ENCODE measurements at regions not wholly inside any gene's neighbourhood (a gene's known extent, or its start where the extent isn't known, plus 50 kb on each side); places are given as distances from the start of the nearest gene placed in this dataset.

DNA sequence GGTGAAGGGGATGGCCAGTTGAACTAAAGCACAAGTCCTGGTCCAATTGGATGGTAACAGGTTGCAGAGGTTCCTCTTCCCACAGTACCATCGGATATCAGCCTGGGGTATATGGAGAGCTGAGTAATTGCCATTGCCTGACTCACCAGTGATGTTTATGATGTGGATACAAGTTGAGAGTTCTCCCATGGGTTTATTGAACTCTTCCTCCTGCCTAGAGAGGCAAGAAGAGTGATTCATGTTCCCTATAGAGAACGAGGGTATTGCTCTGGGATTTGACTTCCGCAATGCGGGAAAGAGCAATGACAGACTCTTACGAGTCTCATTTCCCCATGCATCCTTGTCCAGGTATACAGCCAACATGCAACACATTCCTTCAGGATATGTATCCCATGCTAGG is 111.3 kb upstream of the PCDH9 start:
- H3K9me2 ChIP-seq (replicated peaks; ENCODE audit: insufficient read depth, low read length) = no peaks in the 10 kb centered on the region
- no peaks in the 10 kb centered on the region for H3K27me3 ChIP-seq (replicated peaks; ENCODE audit: insufficient read depth, low read length)
- TF ChIP-seq EZH2phosphoT487 (IDR thresholded peaks at IDR 0.05; ENCODE audit: low read length) (no peak), EZH2 (optimal IDR thresholded peaks at IDR 0.05; ENCODE audit: low read depth, low read length) (no peak)
- TF ChIP-seq, protein P1, sequence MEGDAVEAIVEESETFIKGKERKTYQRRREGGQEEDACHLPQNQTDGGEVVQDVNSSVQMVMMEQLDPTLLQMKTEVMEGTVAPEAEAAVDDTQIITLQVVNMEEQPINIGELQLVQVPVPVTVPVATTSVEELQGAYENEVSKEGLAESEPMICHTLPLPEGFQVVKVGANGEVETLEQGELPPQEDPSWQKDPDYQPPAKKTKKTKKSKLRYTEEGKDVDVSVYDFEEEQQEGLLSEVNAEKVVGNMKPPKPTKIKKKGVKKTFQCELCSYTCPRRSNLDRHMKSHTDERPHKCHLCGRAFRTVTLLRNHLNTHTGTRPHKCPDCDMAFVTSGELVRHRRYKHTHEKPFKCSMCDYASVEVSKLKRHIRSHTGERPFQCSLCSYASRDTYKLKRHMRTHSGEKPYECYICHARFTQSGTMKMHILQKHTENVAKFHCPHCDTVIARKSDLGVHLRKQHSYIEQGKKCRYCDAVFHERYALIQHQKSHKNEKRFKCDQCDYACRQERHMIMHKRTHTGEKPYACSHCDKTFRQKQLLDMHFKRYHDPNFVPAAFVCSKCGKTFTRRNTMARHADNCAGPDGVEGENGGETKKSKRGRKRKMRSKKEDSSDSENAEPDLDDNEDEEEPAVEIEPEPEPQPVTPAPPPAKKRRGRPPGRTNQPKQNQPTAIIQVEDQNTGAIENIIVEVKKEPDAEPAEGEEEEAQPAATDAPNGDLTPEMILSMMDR (IDR thresholded peaks at IDR 0.05; ENCODE audit: low read length) = no peak

GRCh38 chr13:67330149-67330548 is 100.0 kb upstream of the PCDH9 start:
- Histone ChIP-seq H3K4me1 (ENCODE audit: low read length) (no peaks in the 10 kb centered on the region), H2AFZ (ENCODE audit: low read length) (no peak overlapping the region)

More for the DNA sequence above, 111.3 kb upstream of the PCDH9 start:
- no peak overlapping the region for H2AFZ ChIP-seq (ENCODE audit: low read length)
- no peak overlapping the region for H3K9ac ChIP-seq (ENCODE audit: low read length)
- H3K4me3 ChIP-seq (ENCODE audit: low read length) = no peak overlapping the region
- no peak overlapping the region for H3K27ac ChIP-seq (ENCODE audit: low read length)
- H3K9me3 ChIP-seq (replicated peaks; ENCODE audit: insufficient read depth, low read length) = no peaks in the 10 kb centered on the region
- no peak for DNase-seq
- no peaks in the 10 kb centered on the region for H3K79me2 ChIP-seq (ENCODE audit: low read length)
- H3F3A ChIP-seq (ENCODE audit: insufficient read depth, low read length) = no peaks in the 10 kb centered on the region
- H3K4me1 ChIP-seq (ENCODE audit: low read length) = no peaks in the 10 kb centered on the region
- no peak overlapping the region for H3K4me2 ChIP-seq (ENCODE audit: low read depth, low read length)
- no peaks in the 10 kb centered on the region for H3K36me3 ChIP-seq (replicated peaks; ENCODE audit: insufficient read depth, low read length)
- no peaks in the 10 kb centered on the region for H4K20me1 ChIP-seq (ENCODE audit: insufficient read depth, low read length)

DNA sequence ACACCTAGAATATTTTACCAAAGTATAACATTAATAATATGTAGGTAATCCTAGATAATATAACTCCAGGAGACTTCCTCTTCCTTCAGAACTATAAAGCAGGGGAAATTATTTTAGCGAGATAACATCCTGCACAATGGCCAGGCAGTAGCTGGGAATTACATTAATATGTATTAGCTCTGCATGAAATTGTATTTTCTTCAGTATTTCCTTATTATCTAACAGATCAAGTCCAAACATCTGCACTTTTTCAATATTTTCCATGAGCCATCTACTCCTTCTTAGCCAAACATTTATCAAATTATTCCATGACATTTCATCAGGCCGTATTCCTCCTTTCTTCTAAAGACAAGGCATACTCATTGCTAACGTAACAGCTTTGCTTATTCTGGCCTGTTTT is 98.8 kb upstream of the PCDH9 start:
- no peak for DNase-seq
- Histone ChIP-seq H4K20me1 (ENCODE audit: insufficient read depth, low read length) (no peaks in the 10 kb centered on the region), H3K9me2 (replicated peaks; ENCODE audit: insufficient read depth, low read length) (no peaks in the 10 kb centered on the region), H2AFZ (ENCODE audit: low read length) (no peak overlapping the region), H3K4me3 (ENCODE audit: low read length) (no peak overlapping the region), H3K36me3 (replicated peaks; ENCODE audit: insufficient read depth, low read length) (no peaks in the 10 kb centered on the region), H3K9ac (ENCODE audit: low read length) (no peak overlapping the region), H3K9me3 (replicated peaks; ENCODE audit: insufficient read depth, low read length) (no peaks in the 10 kb centered on the region), H3K4me2 (ENCODE audit: low read depth, low read length) (no peak overlapping the region), H3K27me3 (replicated peaks; ENCODE audit: insufficient read depth, low read length) (no peaks in the 10 kb centered on the region), H3F3A (ENCODE audit: insufficient read depth, low read length) (no peaks in the 10 kb centered on the region), H3K27ac (ENCODE audit: low read length) (no peak overlapping the region), H3K4me1 (ENCODE audit: low read length) (no peaks in the 10 kb centered on the region), H3K79me2 (ENCODE audit: low read length) (no peaks in the 10 kb centered on the region)
- TF ChIP-seq EZH2 (optimal IDR thresholded peaks at IDR 0.05; ENCODE audit: low read depth, low read length) (no peak), EZH2phosphoT487 (IDR thresholded peaks at IDR 0.05; ENCODE audit: low read length) (no peak)
- TF ChIP-seq, protein P1 (IDR thresholded peaks at IDR 0.05; ENCODE audit: low read length) = no peak

More at GRCh38 chr13:67330149-67330548, 100.0 kb upstream of the PCDH9 start:
- Histone ChIP-seq H3K9me2 (replicated peaks; ENCODE audit: insufficient read depth, low read length) (no peaks in the 10 kb centered on the region), H3K27me3 (replicated peaks; ENCODE audit: insufficient read depth, low read length) (no peaks in the 10 kb centered on the region), H3K9ac (ENCODE audit: low read length) (no peak overlapping the region), H4K20me1 (ENCODE audit: insufficient read depth, low read length) (no peaks in the 10 kb centered on the region), H3F3A (ENCODE audit: insufficient read depth, low read length) (no peaks in the 10 kb centered on the region), H3K4me3 (ENCODE audit: low read length) (no peak overlapping the region), H3K9me3 (replicated peaks; ENCODE audit: insufficient read depth, low read length) (no peaks in the 10 kb centered on the region), H3K36me3 (replicated peaks; ENCODE audit: insufficient read depth, low read length) (no peaks in the 10 kb centered on the region), H3K4me2 (ENCODE audit: low read depth, low read length) (no peak overlapping the region), H3K79me2 (ENCODE audit: low read length) (no peaks in the 10 kb centered on the region), H3K27ac (ENCODE audit: low read length) (no peak overlapping the region)
- no peak for DNase-seq
- no peak for TF ChIP-seq EZH2phosphoT487 (IDR thresholded peaks at IDR 0.05; ENCODE audit: low read length)
- TF ChIP-seq EZH2 (optimal IDR thresholded peaks at IDR 0.05; ENCODE audit: low read depth, low read length) = no peak

GRCh38 chr13:67318860-67319259 is 88.7 kb upstream of the PCDH9 start:
- no peaks in the 10 kb centered on the region for H3K9me2 ChIP-seq (replicated peaks; ENCODE audit: insufficient read depth, low read length)
- no peak overlapping the region for H3K4me3 ChIP-seq (ENCODE audit: low read length)
- H3K9ac ChIP-seq (ENCODE audit: low read length) = no peak overlapping the region
- H3K27ac ChIP-seq (ENCODE audit: low read length) = no peak overlapping the region
- H3K4me1 ChIP-seq (ENCODE audit: low read length) = no peaks in the 10 kb centered on the region
- TF ChIP-seq EZH2phosphoT487 (IDR thresholded peaks at IDR 0.05; ENCODE audit: low read length) (no peak), EZH2 (optimal IDR thresholded peaks at IDR 0.05; ENCODE audit: low read depth, low read length) (no peak)
- TF ChIP-seq, protein P1 (IDR thresholded peaks at IDR 0.05; ENCODE audit: low read length) = no peak
- H3K27me3 ChIP-seq (replicated peaks; ENCODE audit: insufficient read depth, low read length) = no peaks in the 10 kb centered on the region
- H3K79me2 ChIP-seq (ENCODE audit: low read length) = no peaks in the 10 kb centered on the region
- no peaks in the 10 kb centered on the region for H3F3A ChIP-seq (ENCODE audit: insufficient read depth, low read length)
- no peaks in the 10 kb centered on the region for H4K20me1 ChIP-seq (ENCODE audit: insufficient read depth, low read length)
- no peak for DNase-seq
- no peak overlapping the region for H2AFZ ChIP-seq (ENCODE audit: low read length)
- no peaks in the 10 kb centered on the region for H3K36me3 ChIP-seq (replicated peaks; ENCODE audit: insufficient read depth, low read length)
- H3K9me3 ChIP-seq (replicated peaks; ENCODE audit: insufficient read depth, low read length) = no peaks in the 10 kb centered on the region
- H3K4me2 ChIP-seq (ENCODE audit: low read depth, low read length) = no peak overlapping the region
